Uterus (tissue), 2 donors: ENCODE measurements at regions not wholly inside any gene's neighbourhood (a gene's known extent, or its start where the extent isn't known, plus 50 kb on each side); places are given as distances from the start of the nearest gene placed in this dataset.

Experiments
- CTCF ChIP-seq, 4 experiments: fragments of 200-600 bp in 2 of 4; fragments of 450-650 bp in 2 of 4; sonication (generic) in 2 of 4; IDR thresholded peaks; one replicate each; pipeline ENCODE4 v1.5.1; 2016 to 2019; ENCODE audit warnings: antibody characterized with exemption in 4 of 4, mild to moderate bottlenecking in 2 of 4, moderate library complexity in 1 of 4
- POLR2A ChIP-seq, 2 donors: fragments of 450-650 bp; IDR thresholded peaks; one replicate each; pipeline ENCODE4 v1.6.1; 2016; ENCODE audit warnings: antibody characterized with exemption in 2 of 2, mild to moderate bottlenecking in 1 of 2, moderate library complexity in 1 of 2

- no peak for TF ChIP-seq CTCF (IDR thresholded peaks at IDR 0.05)
- no peak for TF ChIP-seq POLR2A (IDR thresholded peaks at IDR 0.05)
Measured at GRCh38 chr11:106327637-106328036, 250.2 kb downstream of the AASDHPPT start.
